Endothelial cell of umbilical vein (primary cell): ENCODE measurements at regions not wholly inside any gene's neighbourhood (a gene's known extent, or its start where the extent isn't known, plus 50 kb on each side); places are given as distances from the start of the nearest gene placed in this dataset.

Experiments used
- BruUV-seq: library from RNA; stranded (reverse); fragments of 400-500 nt; replicated peaks from 2 replicates; lab custom pipeline; 2021; lab: Mats Ljungman, UMichigan
- CTCF ChIA-PET: fragments of 300-600, 350-600 bp; sonication (Branson Sonifier 250); formaldehyde crosslinking; loops from one replicate; lab custom pipeline; 2021; ENCODE audit warnings: antibody characterized with exemption, inconsistent platforms; lab: Charles Lee
- POLR2A ChIA-PET: fragments of 300-600, 350-600 bp; sonication (Branson Sonifier 250); formaldehyde crosslinking; loops from one replicate; lab custom pipeline; 2021; ENCODE audit warnings: antibody characterized with exemption, inconsistent platforms; lab: Charles Lee
- DNase-seq: peaks from one replicate; pipeline ENCODE4 v3.0.0-alpha.2; 2011; ENCODE audit warnings: low read depth, low spot score
- FAIRE-seq: peaks from 2 replicates; lab custom pipeline; 2011; peaks lifted over from hg19 to GRCh38; lab: Jason Lieb, UNC
- H2AFZ ChIP-seq: 2 replicates; pipeline ENCODE4 v1.6.0; 2012; ENCODE audit warnings: low read depth, low read length, control low read depth, inconsistent platforms
- H3K27ac ChIP-seq: 2 replicates; pipeline ENCODE4 v1.5.1; 2011; ENCODE audit warnings: low read depth, mild to moderate bottlenecking, control low read depth, low read length, moderate library complexity; ENCODE audit not compliant: insufficient read depth
- H3K27me3 ChIP-seq, 2 experiments: 2 replicates each; pipeline versions ENCODE4 v1.6.0 to v1.6.1; 2011; ENCODE audit warnings: low read length in 2 of 2, mixed read lengths in 1 of 2; ENCODE audit not compliant: control insufficient read depth in 2 of 2, insufficient read depth in 2 of 2
- H3K36me3 ChIP-seq, 2 experiments: 2 replicates in 1 of 2; 3 replicates in 1 of 2; pipeline ENCODE4 v1.5.1; 2011; ENCODE audit warnings: low read length in 2 of 2, mild to moderate bottlenecking in 1 of 2, moderate library complexity in 1 of 2; ENCODE audit not compliant: control insufficient read depth in 2 of 2, insufficient read depth in 2 of 2; ENCODE audit errors: extremely low read depth in 1 of 2
- H3K4me1 ChIP-seq: 3 replicates; pipeline ENCODE4 v1.5.1; 2011; ENCODE audit warnings: mild to moderate bottlenecking, low read length; ENCODE audit not compliant: control insufficient read depth, insufficient read depth; ENCODE audit errors: extremely low read depth
- H3K4me2 ChIP-seq: 2 replicates; pipeline ENCODE4 v1.6.1; 2011; ENCODE audit warnings: low read length, control low read depth, mixed read lengths; ENCODE audit not compliant: insufficient read depth
- H3K4me3 ChIP-seq, 3 experiments: fragments of 200-600 bp in 1 of 3; sonication (generic), shearing (Covaris generic) in 1 of 3; replicated peaks in 1 of 3; 2 replicates each; pipeline ENCODE4 v1.5.1; 2011 to 2016; ENCODE audit warnings: control low read depth in 3 of 3, low read length in 3 of 3, mild to moderate bottlenecking in 2 of 3, inconsistent platforms in 1 of 3, low read depth in 1 of 3, moderate library complexity in 1 of 3; ENCODE audit not compliant: insufficient read depth in 1 of 3
- H3K79me2 ChIP-seq: 2 replicates; pipeline ENCODE4 v1.6.0; 2012; ENCODE audit warnings: low read length, inconsistent platforms; ENCODE audit not compliant: control insufficient read depth, insufficient read depth
- H3K9ac ChIP-seq: replicated peaks from 2 replicates; pipeline ENCODE3; 2011; ENCODE audit warnings: low read length, control low read depth; ENCODE audit not compliant: insufficient read depth; ENCODE audit errors: extremely low read depth
- H3K9me1 ChIP-seq: replicated peaks from 3 replicates; pipeline ENCODE4 v1.6.0; 2011; ENCODE audit warnings: mild to moderate bottlenecking, low read length; ENCODE audit not compliant: control insufficient read depth, insufficient read depth; ENCODE audit errors: extremely low read depth
- H3K9me3 ChIP-seq: replicated peaks from 2 replicates; pipeline ENCODE4 v1.5.1; 2012; ENCODE audit warnings: low read length, inconsistent platforms; ENCODE audit not compliant: control insufficient read depth, insufficient read depth
- H4K20me1 ChIP-seq: replicated peaks from 2 replicates; pipeline ENCODE3; 2011; ENCODE audit warnings: mild to moderate bottlenecking, low read length; ENCODE audit not compliant: control insufficient read depth, insufficient read depth; ENCODE audit errors: extremely low read depth
- CTCF ChIP-seq, 2 donors: IDR thresholded peaks; 1 replicate in 1 of 2; 2 replicates in 1 of 2; pipeline ENCODE4 v1.5.1; 2011; ENCODE audit warnings: low read length in 2 of 2, mild to moderate bottlenecking in 2 of 2, moderate library complexity in 2 of 2, control low read depth in 1 of 2, inconsistent platforms in 1 of 2, low read depth in 1 of 2; ENCODE audit not compliant: insufficient read depth in 1 of 2; ENCODE audit errors: extremely low read depth in 1 of 2
- EZH2 ChIP-seq: IDR thresholded peaks from 2 replicates; pipeline ENCODE4 v1.6.1; 2012; ENCODE audit warnings: borderline replicate concordance, low read depth, mild to moderate bottlenecking, moderate library complexity, low read length, inconsistent platforms; ENCODE audit not compliant: severe bottlenecking
- FOS ChIP-seq: IDR thresholded peaks from 2 replicates; pipeline ENCODE4 v1.6.1; 2011; ENCODE audit warnings: mild to moderate bottlenecking, low read length, moderate library complexity, borderline replicate concordance; ENCODE audit not compliant: insufficient read depth
- GATA2 ChIP-seq: IDR thresholded peaks from 2 replicates; pipeline ENCODE4 v1.7.0; 2011; ENCODE audit warnings: low read depth, mild to moderate bottlenecking, moderate library complexity, mixed read lengths, low read length; ENCODE audit not compliant: insufficient read length, insufficient read depth
- JUN ChIP-seq: IDR thresholded peaks from 2 replicates; pipeline ENCODE4 v1.6.1; 2011; ENCODE audit warnings: borderline replicate concordance, low read depth; ENCODE audit not compliant: insufficient read length, insufficient read depth
- MAX ChIP-seq: IDR thresholded peaks from 2 replicates; pipeline ENCODE4 v1.6.1; 2011; ENCODE audit not compliant: insufficient read depth, insufficient read length
- MYC ChIP-seq: IDR thresholded peaks from one replicate; pipeline ENCODE4 v1.6.1; 2011; ENCODE audit warnings: mild to moderate bottlenecking, low read depth, low read length
- POLR2A ChIP-seq: IDR thresholded peaks from 2 replicates; pipeline ENCODE4 v1.6.1; 2012; ENCODE audit warnings: low read depth, mild to moderate bottlenecking, control low read depth, low read length
- POLR2AphosphoS5 ChIP-seq: IDR thresholded peaks from 2 replicates; pipeline ENCODE4 v1.6.1; 2012; ENCODE audit warnings: low read depth, mild to moderate bottlenecking, control low read depth, low read length, moderate library complexity; ENCODE audit not compliant: insufficient read depth
- dilution Hi-C: fragments of 300-500 bp; cut with MboI; formaldehyde crosslinking; loops from one replicate; pipeline ENCODE4 v1.15.0; 2019; ENCODE audit warnings: low sequenced_read_pairs; ENCODE audit not compliant: extremely low pct_ligation_motif_present
- intact Hi-C: fragments of 100-400 bp; cut with micrococcal nuclease; formaldehyde crosslinking; loops from one replicate; pipeline ENCODE4 v1.10.0; 2022

GRCh38 chr6:147735924-147736323, 227.4 kb downstream of the SAMD5 start:
- dilution Hi-C loops: no loop called here
- no peaks in the 10 kb centered on the region for H3K9me1 ChIP-seq
- no peaks in the 10 kb centered on the region for H3K36me3 ChIP-seq
- no TSS peak for BruUV-seq
- no peaks in the 10 kb centered on the region for H3K9me3 ChIP-seq
- H3K79me2 ChIP-seq: no peaks in the 10 kb centered on the region
- intact Hi-C loops: no loop called here
- ChIA-PET POLR2A (no interaction called here), CTCF (no interaction called here)
- H3K4me1 ChIP-seq: no peaks in the 10 kb centered on the region
- H3K4me2 ChIP-seq: no peak overlapping the region
- H3K27ac ChIP-seq: no peak overlapping the region
- DNase-seq (no peak), FAIRE-seq (no peak)
- TF ChIP-seq JUN: no peak
- no peak for TF ChIP-seq MYC
- TF ChIP-seq GATA2: no peak
- TF ChIP-seq CTCF (IDR thresholded peaks at IDR 0.05; ENCODE audit: extremely low read depth in 1 of 2, insufficient read depth in 1 of 2, low read depth in 1 of 2, low read length in 2 of 2): no peak
- no peak for TF ChIP-seq FOS
- TF ChIP-seq EZH2: no peak
- TF ChIP-seq POLR2A: no peak
- TF ChIP-seq MAX: no peak
- TF ChIP-seq POLR2AphosphoS5: no peak
- no peak overlapping the region for H2AFZ ChIP-seq
- no peaks in the 10 kb centered on the region for H4K20me1 ChIP-seq
- no peak overlapping the region for H3K4me3 ChIP-seq
- H3K9ac ChIP-seq: no peak overlapping the region
- no peaks in the 10 kb centered on the region for H3K27me3 ChIP-seq
